ENCODE measurements at regions not wholly inside any gene's neighbourhood (a gene's known extent, or its start where the extent isn't known, plus 50 kb on each side); places are given as distances from the start of the nearest gene placed in this dataset.

- Histone ChIP-seq H3K36me3 (ENCODE audit: control insufficient read depth, insufficient read depth, low read length) (no peaks in the 10 kb centered on the region), H3K4me1 (ENCODE audit: control insufficient read depth, insufficient read depth, low read length) (no peaks in the 10 kb centered on the region), H3K27ac (ENCODE audit: low read length) (no peak overlapping the region), H3K9me3 (ENCODE audit: control insufficient read depth, low read depth, low read length) (no peaks in the 10 kb centered on the region), H3K4me3 (ENCODE audit: low read length) (no peak overlapping the region), H3K27me3 (ENCODE audit: control insufficient read depth, insufficient read depth, low read length) (no peaks in the 10 kb centered on the region)
- no peak for DNase-seq
- WGBS (ENCODE audit: insufficient coverage, low lambda C conversion rate) = 100% methylated on average over 1 of the region's 4 CpGs
These were observed 287.3 kb upstream of the FLRT2 start for GRCh38 chr14:85242666-85243065.

GRCh38 chr14:85243321-85243720, 286.6 kb upstream of the FLRT2 start:
- no peak for DNase-seq
- Histone ChIP-seq H3K36me3 (ENCODE audit: control insufficient read depth, insufficient read depth, low read length) (no peaks in the 10 kb centered on the region), H3K27ac (ENCODE audit: low read length) (no peak overlapping the region), H3K4me1 (ENCODE audit: control insufficient read depth, insufficient read depth, low read length) (no peaks in the 10 kb centered on the region), H3K9me3 (ENCODE audit: control insufficient read depth, low read depth, low read length) (no peaks in the 10 kb centered on the region), H3K27me3 (ENCODE audit: control insufficient read depth, insufficient read depth, low read length) (no peaks in the 10 kb centered on the region), H3K4me3 (ENCODE audit: low read length) (no peak overlapping the region)
- no CpG with 5 or more reads among the region's 1 CpG for WGBS (ENCODE audit: insufficient coverage, low lambda C conversion rate)

GRCh38 chr14:85247071-85247470, 282.9 kb upstream of the FLRT2 start:
- 86% methylated on average over 1 of the region's 3 CpGs for WGBS (ENCODE audit: insufficient coverage, low lambda C conversion rate)
- Histone ChIP-seq H3K9me3 (ENCODE audit: control insufficient read depth, low read depth, low read length) (no peaks in the 10 kb centered on the region), H3K4me1 (ENCODE audit: control insufficient read depth, insufficient read depth, low read length) (peaks cover 5% of the 10 kb centered on the region), H3K4me3 (ENCODE audit: low read length) (no peak overlapping the region), H3K36me3 (ENCODE audit: control insufficient read depth, insufficient read depth, low read length) (no peaks in the 10 kb centered on the region), H3K27me3 (ENCODE audit: control insufficient read depth, insufficient read depth, low read length) (no peaks in the 10 kb centered on the region), H3K27ac (ENCODE audit: low read length) (no peak overlapping the region)
- no peak for DNase-seq

DNA sequence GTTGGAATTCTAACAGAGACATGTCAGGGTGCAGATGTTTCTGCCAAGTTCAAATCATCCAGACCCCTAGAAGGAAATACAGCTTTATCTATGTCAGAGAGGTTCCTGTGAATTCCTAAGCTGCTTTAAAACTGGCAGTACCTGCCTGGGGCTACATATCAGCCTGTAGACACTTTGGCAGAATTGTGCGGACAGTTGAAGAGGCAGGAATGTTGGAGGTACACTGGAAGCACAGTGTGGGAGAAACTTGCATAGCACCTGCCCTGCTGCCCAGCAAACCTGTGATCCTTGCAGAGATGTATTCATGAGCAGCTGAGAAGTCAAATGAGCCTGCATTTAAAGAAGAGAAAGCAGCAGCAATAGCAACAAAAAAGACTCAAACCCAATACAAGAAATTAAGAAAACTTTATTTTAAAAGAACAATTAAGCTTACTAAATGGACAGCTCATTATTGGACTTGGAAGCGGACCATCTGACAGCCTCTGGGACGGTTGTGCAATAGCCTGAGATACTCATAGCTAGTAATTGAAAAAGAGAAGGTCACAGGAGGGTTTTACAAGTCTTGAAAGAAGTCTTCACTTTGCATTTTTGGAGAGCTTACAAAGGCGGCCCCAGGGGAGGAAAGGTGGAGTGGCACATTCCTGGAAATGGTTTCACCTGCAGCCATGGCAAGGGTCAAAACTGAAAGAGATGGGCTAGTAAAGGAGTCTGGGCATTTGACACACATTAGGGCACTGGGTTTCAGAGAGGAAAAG, 280.9 kb upstream of the FLRT2 start:
- H3K9me3 ChIP-seq (ENCODE audit: control insufficient read depth, low read depth, low read length) = no peaks in the 10 kb centered on the region
- DNase-seq = no peak
- H3K4me1 ChIP-seq (ENCODE audit: control insufficient read depth, insufficient read depth, low read length) = peaks cover 5% of the 10 kb centered on the region
- H3K4me3 ChIP-seq (ENCODE audit: low read length) = no peak overlapping the region
- no peaks in the 10 kb centered on the region for H3K27me3 ChIP-seq (ENCODE audit: control insufficient read depth, insufficient read depth, low read length)
- WGBS (ENCODE audit: insufficient coverage, low lambda C conversion rate) = no CpG with 5 or more reads among the region's 4 CpGs
- no peak overlapping the region for H3K27ac ChIP-seq (ENCODE audit: low read length)
- H3K36me3 ChIP-seq (ENCODE audit: control insufficient read depth, insufficient read depth, low read length) = no peaks in the 10 kb centered on the region

GRCh38 chr14:85250414-85251189, 279.3 kb upstream of the FLRT2 start:
- no peak overlapping the region for H3K27ac ChIP-seq (ENCODE audit: low read length)
- peaks cover 5% of the 10 kb centered on the region for H3K4me1 ChIP-seq (ENCODE audit: control insufficient read depth, insufficient read depth, low read length)
- DNase-seq = peak; percentile 60 to 80
- H3K9me3 ChIP-seq (ENCODE audit: control insufficient read depth, low read depth, low read length) = no peaks in the 10 kb centered on the region
- H3K4me3 ChIP-seq (ENCODE audit: low read length) = no peak overlapping the region
- WGBS (ENCODE audit: insufficient coverage, low lambda C conversion rate) = 37% methylated on average over 3 of the region's 8 CpGs
- H3K27me3 ChIP-seq (ENCODE audit: control insufficient read depth, insufficient read depth, low read length) = no peaks in the 10 kb centered on the region
- no peaks in the 10 kb centered on the region for H3K36me3 ChIP-seq (ENCODE audit: control insufficient read depth, insufficient read depth, low read length)

- Histone ChIP-seq H3K4me1 (ENCODE audit: control insufficient read depth, insufficient read depth, low read length) (peaks cover 5% of the 10 kb centered on the region), H3K36me3 (ENCODE audit: control insufficient read depth, insufficient read depth, low read length) (no peaks in the 10 kb centered on the region), H3K4me3 (ENCODE audit: low read length) (no peak overlapping the region), H3K9me3 (ENCODE audit: control insufficient read depth, low read depth, low read length) (no peaks in the 10 kb centered on the region), H3K27ac (ENCODE audit: low read length) (no peak overlapping the region), H3K27me3 (ENCODE audit: control insufficient read depth, insufficient read depth, low read length) (no peaks in the 10 kb centered on the region)
- WGBS (ENCODE audit: insufficient coverage, low lambda C conversion rate) = no CpG with 5 or more reads among the region's 1 CpG
- DNase-seq = no peak
These were observed 277.9 kb upstream of the FLRT2 start for GRCh38 chr14:85252011-85252410.

DNA sequence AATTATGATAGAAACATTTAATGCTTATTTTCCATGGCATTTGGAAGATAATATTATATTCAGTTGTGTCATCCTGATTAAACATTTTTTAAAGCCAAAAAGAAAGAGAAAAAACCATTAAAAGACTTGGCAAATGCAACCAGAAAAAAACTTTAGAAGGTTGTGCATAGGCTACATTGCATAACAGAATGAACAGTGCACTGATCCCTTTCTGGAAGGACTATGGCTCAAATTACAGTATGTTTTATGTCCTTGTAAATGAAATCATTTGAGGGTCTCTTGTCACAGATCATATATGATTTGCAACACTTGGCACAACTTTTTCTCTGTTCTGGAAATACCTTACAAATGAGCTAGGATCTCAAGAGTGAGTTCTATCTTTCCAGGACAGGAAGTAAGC, 275.2 kb upstream of the FLRT2 start:
- Histone ChIP-seq H3K9me3 (ENCODE audit: control insufficient read depth, low read depth, low read length) (no peaks in the 10 kb centered on the region), H3K27ac (ENCODE audit: low read length) (no peak overlapping the region), H3K36me3 (ENCODE audit: control insufficient read depth, insufficient read depth, low read length) (no peaks in the 10 kb centered on the region), H3K4me3 (ENCODE audit: low read length) (no peak overlapping the region), H3K4me1 (ENCODE audit: control insufficient read depth, insufficient read depth, low read length) (peaks cover 5% of the 10 kb centered on the region), H3K27me3 (ENCODE audit: control insufficient read depth, insufficient read depth, low read length) (no peaks in the 10 kb centered on the region)
- DNase-seq = no peak

DNA sequence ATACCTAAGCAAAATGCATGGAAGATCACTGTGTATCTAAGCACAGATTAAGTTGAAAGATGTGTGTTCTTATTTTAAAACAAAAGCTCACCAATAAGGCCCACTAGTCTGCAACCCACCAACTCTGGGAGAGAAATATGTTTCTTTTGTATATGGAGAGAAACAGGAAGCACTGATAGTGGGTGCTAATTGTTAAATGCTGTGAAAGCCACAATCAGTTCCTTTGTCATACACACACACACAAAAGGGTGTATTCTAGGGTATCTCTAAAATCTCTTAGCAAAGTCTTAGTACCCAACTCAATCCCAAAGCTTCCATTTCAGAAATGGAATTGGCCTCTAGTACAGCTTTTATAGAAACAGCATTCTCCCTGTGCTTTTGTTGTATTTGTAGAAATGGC, 272.7 kb upstream of the FLRT2 start:
- Histone ChIP-seq H3K27ac (ENCODE audit: low read length) (no peak overlapping the region), H3K4me3 (ENCODE audit: low read length) (no peak overlapping the region), H3K9me3 (ENCODE audit: control insufficient read depth, low read depth, low read length) (no peaks in the 10 kb centered on the region), H3K27me3 (ENCODE audit: control insufficient read depth, insufficient read depth, low read length) (no peaks in the 10 kb centered on the region), H3K4me1 (ENCODE audit: control insufficient read depth, insufficient read depth, low read length) (no peaks in the 10 kb centered on the region), H3K36me3 (ENCODE audit: control insufficient read depth, insufficient read depth, low read length) (no peaks in the 10 kb centered on the region)
- no peak for DNase-seq

GRCh38 chr14:85263916-85264675, 265.8 kb upstream of the FLRT2 start:
- no peak overlapping the region for H3K4me3 ChIP-seq (ENCODE audit: low read length)
- H3K4me1 ChIP-seq (ENCODE audit: control insufficient read depth, insufficient read depth, low read length) = no peaks in the 10 kb centered on the region
- no peaks in the 10 kb centered on the region for H3K27me3 ChIP-seq (ENCODE audit: control insufficient read depth, insufficient read depth, low read length)
- no peak for DNase-seq
- H3K36me3 ChIP-seq (ENCODE audit: control insufficient read depth, insufficient read depth, low read length) = no peaks in the 10 kb centered on the region
- H3K9me3 ChIP-seq (ENCODE audit: control insufficient read depth, low read depth, low read length) = no peaks in the 10 kb centered on the region
- 93% methylated on average over 3 of the region's 4 CpGs for WGBS (ENCODE audit: insufficient coverage, low lambda C conversion rate)
- no peak overlapping the region for H3K27ac ChIP-seq (ENCODE audit: low read length)

- Histone ChIP-seq H3K9me3 (ENCODE audit: control insufficient read depth, low read depth, low read length) (no peaks in the 10 kb centered on the region), H3K4me3 (ENCODE audit: low read length) (no peak overlapping the region), H3K27ac (ENCODE audit: low read length) (no peak overlapping the region), H3K36me3 (ENCODE audit: control insufficient read depth, insufficient read depth, low read length) (no peaks in the 10 kb centered on the region), H3K4me1 (ENCODE audit: control insufficient read depth, insufficient read depth, low read length) (no peaks in the 10 kb centered on the region), H3K27me3 (ENCODE audit: control insufficient read depth, insufficient read depth, low read length) (no peaks in the 10 kb centered on the region)
- WGBS (ENCODE audit: insufficient coverage, low lambda C conversion rate) = 69% methylated on average over 2 of the region's 5 CpGs
- no peak for DNase-seq
These were observed 256.8 kb upstream of the FLRT2 start for GRCh38 chr14:85273099-85273677.
